PFSK-1 (cell line): ENCODE measurements at regions not wholly inside any gene's neighbourhood (a gene's known extent, or its start where the extent isn't known, plus 50 kb on each side); places are given as distances from the start of the nearest gene placed in this dataset.

ENCODE experiments used
- FOXP2 ChIP-seq: optimal IDR thresholded peaks from 2 replicates; pipeline ENCODE3; 2011; ENCODE audit warnings: borderline replicate concordance, control low read depth, inconsistent platforms; ENCODE audit not compliant: insufficient read depth; ENCODE audit errors: extremely low read length, extremely low read depth
- POLR2AphosphoS5 ChIP-seq: IDR thresholded peaks from 2 replicates; pipeline ENCODE4 v1.6.1; 2012; ENCODE audit warnings: low read depth, mild to moderate bottlenecking, control low read depth, low read length, moderate library complexity
- REST ChIP-seq, 2 experiments: IDR thresholded peaks; 2 replicates each; pipeline versions ENCODE4 v1.6.1 to v1.8.0; 2011 to 2012; ENCODE audit warnings: low read depth in 2 of 2, low read length in 2 of 2, control low read depth in 1 of 2, inconsistent platforms in 1 of 2, mild to moderate bottlenecking in 1 of 2, moderate library complexity in 1 of 2; ENCODE audit not compliant: insufficient read depth in 1 of 2
- SIN3A ChIP-seq: IDR thresholded peaks from 2 replicates; pipeline ENCODE4 v1.6.1; 2012; ENCODE audit warnings: mild to moderate bottlenecking, low read length, moderate library complexity, borderline replicate concordance; ENCODE audit not compliant: insufficient read depth
- TAF1 ChIP-seq: IDR thresholded peaks from 2 replicates; pipeline ENCODE4 v1.6.1; 2012; ENCODE audit warnings: low read length, control low read depth, borderline replicate concordance; ENCODE audit not compliant: insufficient read depth

DNA sequence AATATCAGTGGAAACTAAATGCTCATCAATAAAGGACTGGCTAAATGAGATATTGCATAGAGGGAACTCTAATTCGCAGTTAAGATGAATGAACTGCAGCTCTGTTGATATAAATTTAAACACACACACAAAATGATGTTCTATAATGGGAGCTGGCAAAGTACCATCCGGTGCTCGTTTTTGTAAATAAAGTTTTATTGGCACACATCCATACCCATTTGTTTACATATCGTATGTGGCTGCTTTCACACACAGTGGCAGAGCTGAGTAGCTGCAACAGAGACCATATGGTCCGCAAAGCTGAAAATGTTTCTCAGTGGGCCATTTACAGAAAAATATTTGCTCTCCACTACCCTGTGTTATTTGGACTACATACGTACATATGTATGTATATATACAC, 120.7 kb downstream of the EDN3 start:
- TF ChIP-seq TAF1 (no peak), POLR2AphosphoS5 (no peak), SIN3A (no peak), FOXP2 (no peak), REST (IDR thresholded peaks at IDR 0.05; ENCODE audit: insufficient read depth in 1 of 2, low read depth in 2 of 2, low read length in 2 of 2) (no peak)

- TF ChIP-seq FOXP2: no peak
- TF ChIP-seq TAF1: no peak
- TF ChIP-seq SIN3A: no peak
- no peak for TF ChIP-seq REST (IDR thresholded peaks at IDR 0.05; ENCODE audit: insufficient read depth in 1 of 2, low read depth in 2 of 2, low read length in 2 of 2)
- TF ChIP-seq POLR2AphosphoS5: no peak
These were observed 121.7 kb downstream of the EDN3 start for GRCh38 chr20:59421920-59422637.

DNA sequence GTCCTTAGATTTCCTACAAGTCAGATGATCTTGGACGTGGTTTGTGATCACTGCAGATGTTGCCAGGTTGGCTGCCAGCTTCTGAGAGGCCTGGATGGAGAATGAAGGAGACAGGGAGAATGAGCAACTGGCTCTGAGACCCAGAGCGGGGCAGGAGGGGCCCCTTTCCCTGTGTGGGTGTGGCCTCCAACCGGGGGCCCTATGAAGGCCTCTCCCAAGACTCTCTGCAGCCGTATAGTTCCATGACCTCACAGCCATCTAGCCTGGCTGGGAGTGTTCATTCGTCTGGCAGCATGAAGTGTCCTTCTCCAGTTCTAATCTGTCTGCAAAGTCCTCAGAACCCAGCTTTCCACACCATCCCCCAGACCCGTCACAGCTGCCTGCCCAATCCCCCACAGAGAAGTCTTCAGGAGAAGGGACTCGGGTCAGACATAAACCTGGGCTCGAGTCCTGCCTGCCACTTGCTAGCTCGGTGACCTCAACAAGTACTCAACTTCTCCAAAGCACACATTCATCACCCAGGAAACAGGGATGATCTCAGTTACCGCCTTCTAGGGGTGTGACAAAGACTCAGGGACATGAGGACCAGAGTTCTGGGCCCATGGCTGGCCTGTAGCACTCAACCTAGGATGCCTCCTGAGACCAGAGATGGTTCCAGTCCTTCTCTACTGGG, 122.6 kb downstream of the EDN3 start:
- TF ChIP-seq TAF1 (no peak), FOXP2 (no peak), REST (IDR thresholded peaks at IDR 0.05; ENCODE audit: insufficient read depth in 1 of 2, low read depth in 2 of 2, low read length in 2 of 2) (no peak), SIN3A (no peak), POLR2AphosphoS5 (no peak)

DNA sequence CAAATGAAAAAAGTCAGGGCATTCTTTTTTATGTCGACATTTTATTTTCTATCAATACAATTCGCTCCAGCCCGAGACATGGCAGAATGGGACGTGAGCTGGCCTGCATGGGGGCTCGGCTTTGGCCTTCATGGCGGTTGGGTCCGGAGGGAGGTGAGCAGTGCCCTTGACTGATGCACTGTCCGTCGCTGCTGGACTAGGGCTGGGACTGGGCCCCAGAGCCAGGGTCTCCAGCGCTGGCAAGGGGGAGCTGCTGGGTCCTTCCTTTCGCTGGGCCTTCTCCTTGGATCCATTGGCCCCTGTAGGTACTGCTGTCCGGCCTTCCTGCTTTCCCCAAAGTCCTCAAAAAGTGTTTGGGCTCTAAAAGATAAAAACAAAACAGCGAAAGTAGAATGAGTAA, 124.6 kb downstream of the EDN3 start:
- no peak for TF ChIP-seq FOXP2
- TF ChIP-seq POLR2AphosphoS5: no peak
- no peak for TF ChIP-seq REST (IDR thresholded peaks at IDR 0.05; ENCODE audit: insufficient read depth in 1 of 2, low read depth in 2 of 2, low read length in 2 of 2)
- TF ChIP-seq TAF1: no peak
- TF ChIP-seq SIN3A: no peak
